HEK293 (cell line): ENCODE measurements at regions not wholly inside any gene's neighbourhood (a gene's known extent, or its start where the extent isn't known, plus 50 kb on each side); places are given as distances from the start of the nearest gene placed in this dataset.

Source experiments
- CTCF ChIA-PET: fragments of 350-600 bp; formaldehyde crosslinking; extraction: SDS; loops from one replicate; lab custom pipeline; 2021; ENCODE audit warnings: antibody characterized with exemption; lab: Yijun Ruan, JAX
- POLR2A ChIA-PET: fragments of 300-600 bp; formaldehyde crosslinking; extraction: SDS; loops from one replicate; lab custom pipeline; 2020; ENCODE audit warnings: antibody characterized with exemption, inconsistent platforms; lab: Yijun Ruan, JAX
- H3K27ac ChIP-seq: fragments of 200-500 bp; sonication (Bioruptor generic); 2 replicates; pipeline ENCODE4 v1.5.1; 2014; ENCODE audit warnings: low read depth, low read length, control low read depth, inconsistent platforms; ENCODE audit errors: extremely low read depth
- H3K36me3 ChIP-seq, 2 experiments: fragments of 200-500 bp in 1 of 2; sonication (Bioruptor generic) in 1 of 2; 1 replicate in 1 of 2; 2 replicates in 1 of 2; pipeline ENCODE4 v1.5.1; 2014 to 2017; ENCODE audit warnings: inconsistent platforms in 2 of 2, low read length in 2 of 2; ENCODE audit not compliant: control insufficient read depth in 2 of 2, insufficient read depth in 1 of 2
- H3K4me1 ChIP-seq: fragments of 200-500 bp; sonication (Bioruptor generic); 2 replicates; pipeline ENCODE4 v1.5.1; 2014; ENCODE audit warnings: mild to moderate bottlenecking, low read length, inconsistent platforms; ENCODE audit not compliant: control insufficient read depth, insufficient read depth
- H3K4me3 ChIP-seq: 2 replicates; pipeline ENCODE4 v1.5.1; 2011; ENCODE audit warnings: low read depth, mild to moderate bottlenecking, control low read depth, low read length, moderate library complexity
- H3K9me3 ChIP-seq: fragments of 200-500 bp; sonication (Bioruptor generic); 2 replicates; pipeline ENCODE4 v1.5.1; 2014; ENCODE audit warnings: low read depth, low read length, inconsistent platforms; ENCODE audit not compliant: control insufficient read depth, insufficient read depth
- MYNN ChIP-seq: fragments of 450-650 bp; formaldehyde crosslinking; IDR thresholded peaks from 2 replicates; pipeline ENCODE4 v1.5.1; 2016; ENCODE audit warnings: missing biosample characterization, missing genetic modification characterization, borderline replicate concordance
- SP7 ChIP-seq: fragments of 450-650 bp; formaldehyde crosslinking; IDR thresholded peaks from 2 replicates; pipeline ENCODE4 v1.5.1; 2016; ENCODE audit warnings: missing biosample characterization, missing genetic modification characterization
- WT1 ChIP-seq: fragments of 450-650 bp; formaldehyde crosslinking; IDR thresholded peaks from 2 replicates; pipeline ENCODE4 v1.5.1; 2016; ENCODE audit warnings: missing biosample characterization, missing genetic modification characterization
- ZBTB21 ChIP-seq: fragments of 450-650 bp; formaldehyde crosslinking; IDR thresholded peaks from 2 replicates; pipeline ENCODE4 v1.5.1; 2017; ENCODE audit warnings: missing biosample characterization, missing genetic modification characterization
- ZNF112 ChIP-seq: fragments of 450-650 bp; formaldehyde crosslinking; IDR thresholded peaks from 2 replicates; pipeline ENCODE4 v1.5.0; 2017; ENCODE audit warnings: missing biosample characterization, missing genetic modification characterization
- ZNF169 ChIP-seq: fragments of 450-650 bp; formaldehyde crosslinking; IDR thresholded peaks from 2 replicates; pipeline ENCODE4 v1.5.1; 2016; ENCODE audit warnings: missing biosample characterization, missing genetic modification characterization
- ZNF175 ChIP-seq: fragments of 450-650 bp; formaldehyde crosslinking; IDR thresholded peaks from 2 replicates; pipeline ENCODE4 v1.5.1; 2016; ENCODE audit warnings: missing biosample characterization, missing genetic modification characterization
- ZNF23 ChIP-seq: fragments of 450-650 bp; formaldehyde crosslinking; IDR thresholded peaks from 2 replicates; pipeline ENCODE4 v1.5.1; 2016; ENCODE audit warnings: missing biosample characterization, missing genetic modification characterization, borderline replicate concordance
- ZNF335 ChIP-seq: fragments of 450-650 bp; formaldehyde crosslinking; conservative IDR thresholded peaks from 2 replicates; pipeline ENCODE4 v1.5.1; 2016; ENCODE audit warnings: missing biosample characterization, missing genetic modification characterization
- ZNF416 ChIP-seq: fragments of 450-650 bp; formaldehyde crosslinking; IDR thresholded peaks from 2 replicates; pipeline ENCODE4 v1.5.1; 2016; ENCODE audit warnings: missing biosample characterization, missing genetic modification characterization
- ZNF521 ChIP-seq: fragments of 450-650 bp; formaldehyde crosslinking; IDR thresholded peaks from 2 replicates; pipeline ENCODE4 v1.5.1; 2017; ENCODE audit warnings: missing biosample characterization, mild to moderate bottlenecking, missing genetic modification characterization
- ZNF548 ChIP-seq: fragments of 450-650 bp; formaldehyde crosslinking; IDR thresholded peaks from 2 replicates; pipeline ENCODE4 v1.5.1; 2016; ENCODE audit warnings: missing biosample characterization, missing genetic modification characterization
- ZNF561 ChIP-seq: fragments of 450-650 bp; IDR thresholded peaks from 2 replicates; pipeline ENCODE4 v1.5.1; 2018; ENCODE audit warnings: missing biosample characterization, missing genetic modification characterization, borderline replicate concordance
- ZNF623 ChIP-seq: fragments of 450-650 bp; formaldehyde crosslinking; IDR thresholded peaks from 2 replicates; pipeline ENCODE4 v1.5.1; 2016; ENCODE audit warnings: missing biosample characterization, missing genetic modification characterization
- ZNF624 ChIP-seq: fragments of 450-650 bp; formaldehyde crosslinking; IDR thresholded peaks from 2 replicates; pipeline ENCODE4 v1.5.1; 2017; ENCODE audit warnings: missing biosample characterization, missing genetic modification characterization
- ZNF791 ChIP-seq: fragments of 450-650 bp; formaldehyde crosslinking; IDR thresholded peaks from 2 replicates; pipeline ENCODE4 v1.5.1; 2016; ENCODE audit warnings: missing biosample characterization, missing genetic modification characterization
- ZSCAN16 ChIP-seq: fragments of 450-650 bp; formaldehyde crosslinking; IDR thresholded peaks from 2 replicates; pipeline ENCODE4 v1.5.1; 2016; ENCODE audit warnings: missing biosample characterization, missing genetic modification characterization
- TF ChIP-seq, protein P1 (sequence below): fragments of 450-650 bp; formaldehyde crosslinking; IDR thresholded peaks from 2 replicates; pipeline ENCODE4 v1.5.1; 2016; ENCODE audit warnings: missing biosample characterization, missing genetic modification characterization
- TF ChIP-seq, protein P2 (sequence below): fragments of 450-650 bp; formaldehyde crosslinking; IDR thresholded peaks from 2 replicates; pipeline ENCODE4 v1.5.1; 2016; ENCODE audit warnings: missing biosample characterization, missing genetic modification characterization
- TF ChIP-seq, protein P3 (sequence below): fragments of 450-650 bp; formaldehyde crosslinking; IDR thresholded peaks from 2 replicates; pipeline ENCODE4 v1.5.1; 2016; ENCODE audit warnings: missing biosample characterization, missing genetic modification characterization
- TF ChIP-seq, protein P4 (sequence below): fragments of 450-650 bp; formaldehyde crosslinking; IDR thresholded peaks from 2 replicates; pipeline ENCODE4 v1.5.1; 2016; ENCODE audit warnings: missing biosample characterization, missing genetic modification characterization, borderline replicate concordance
- TF ChIP-seq, protein P5 (sequence below): fragments of 450-650 bp; formaldehyde crosslinking; IDR thresholded peaks from 2 replicates; pipeline ENCODE4 v1.5.1; 2016; ENCODE audit warnings: missing biosample characterization, missing genetic modification characterization
- TF ChIP-seq, protein P6 (sequence below): fragments of 450-650 bp; formaldehyde crosslinking; IDR thresholded peaks from 2 replicates; pipeline ENCODE4 v1.5.1; 2017; ENCODE audit warnings: missing biosample characterization, missing genetic modification characterization

DNA sequence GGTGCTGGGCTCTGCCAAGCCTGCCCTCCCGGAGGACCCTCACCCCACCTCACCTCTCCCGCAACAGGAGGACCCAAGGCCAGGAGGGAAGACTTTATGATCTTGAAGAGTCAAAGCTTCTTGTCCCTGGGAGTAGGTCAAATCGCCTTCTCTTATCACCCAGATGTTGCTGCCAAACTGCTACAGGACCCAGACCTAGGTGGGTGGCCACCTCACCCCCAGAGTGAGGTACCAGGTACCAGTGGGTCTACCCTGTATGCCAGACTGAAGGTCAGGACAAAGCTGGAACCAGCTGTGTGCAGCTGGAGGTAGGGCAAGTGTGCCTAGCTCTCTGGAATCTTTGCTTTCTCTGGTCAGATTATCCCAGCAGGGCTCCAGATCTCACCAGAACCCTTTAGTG, 197.2 kb downstream of the ZFP36L2 start (continued):
- TF ChIP-seq, protein P1, sequence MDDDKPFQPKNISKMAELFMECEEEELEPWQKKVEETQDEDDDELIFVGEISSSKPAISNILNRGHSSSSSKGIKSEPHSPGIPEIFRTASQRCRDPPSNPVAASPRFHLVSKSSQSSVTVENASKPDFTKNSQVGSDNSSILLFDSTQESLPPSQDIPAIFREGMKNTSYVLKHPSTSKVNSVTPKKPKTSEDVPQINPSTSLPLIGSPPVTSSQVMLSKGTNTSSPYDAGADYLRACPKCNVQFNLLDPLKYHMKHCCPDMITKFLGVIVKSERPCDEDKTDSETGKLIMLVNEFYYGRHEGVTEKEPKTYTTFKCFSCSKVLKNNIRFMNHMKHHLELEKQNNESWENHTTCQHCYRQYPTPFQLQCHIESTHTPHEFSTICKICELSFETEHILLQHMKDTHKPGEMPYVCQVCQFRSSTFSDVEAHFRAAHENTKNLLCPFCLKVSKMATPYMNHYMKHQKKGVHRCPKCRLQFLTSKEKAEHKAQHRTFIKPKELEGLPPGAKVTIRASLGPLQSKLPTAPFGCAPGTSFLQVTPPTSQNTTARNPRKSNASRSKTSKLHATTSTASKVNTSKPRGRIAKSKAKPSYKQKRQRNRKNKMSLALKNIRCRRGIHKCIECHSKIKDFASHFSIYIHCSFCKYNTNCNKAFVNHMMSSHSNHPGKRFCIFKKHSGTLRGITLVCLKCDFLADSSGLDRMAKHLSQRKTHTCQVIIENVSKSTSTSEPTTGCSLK = no peak
- TF ChIP-seq, protein P2, sequence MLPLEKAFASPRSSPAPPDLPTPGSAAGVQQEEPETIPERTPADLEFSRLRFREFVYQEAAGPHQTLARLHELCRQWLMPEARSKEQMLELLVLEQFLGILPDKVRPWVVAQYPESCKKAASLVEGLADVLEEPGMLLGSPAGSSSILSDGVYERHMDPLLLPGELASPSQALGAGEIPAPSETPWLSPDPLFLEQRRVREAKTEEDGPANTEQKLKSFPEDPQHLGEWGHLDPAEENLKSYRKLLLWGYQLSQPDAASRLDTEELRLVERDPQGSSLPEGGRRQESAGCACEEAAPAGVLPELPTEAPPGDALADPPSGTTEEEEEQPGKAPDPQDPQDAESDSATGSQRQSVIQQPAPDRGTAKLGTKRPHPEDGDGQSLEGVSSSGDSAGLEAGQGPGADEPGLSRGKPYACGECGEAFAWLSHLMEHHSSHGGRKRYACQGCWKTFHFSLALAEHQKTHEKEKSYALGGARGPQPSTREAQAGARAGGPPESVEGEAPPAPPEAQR (tag by site-specific recombination) = no peak
- no peak for TF ChIP-seq ZNF335 (tag by site-specific recombination)

DNA sequence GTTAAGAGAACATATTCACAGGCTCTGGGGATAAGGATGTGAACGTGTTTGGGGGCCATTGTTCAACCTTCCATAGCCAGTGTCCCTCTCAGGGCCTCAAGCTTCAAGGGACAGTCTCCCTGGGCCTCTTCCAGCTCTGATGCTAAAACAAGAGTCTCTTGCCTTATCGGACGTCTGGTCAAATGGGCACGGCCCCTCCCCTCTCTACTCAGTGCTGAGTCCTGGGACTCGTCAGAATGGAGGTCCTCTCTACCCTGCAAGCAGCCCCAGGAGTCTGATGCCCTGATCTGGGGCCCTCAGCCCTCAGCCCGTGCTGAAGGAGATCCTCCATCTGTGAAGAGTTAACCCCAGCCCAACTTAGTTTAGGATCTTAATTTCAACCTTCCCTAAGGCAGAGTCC, 198.2 kb downstream of the ZFP36L2 start:
- ChIA-PET CTCF (interaction anchor here (1.6 kb wide), 1 partner anchor 201 kb away, joined by 7 read pairs; no protein-coding TSS in a partner anchor), POLR2A (no interaction called here)
- H3K27ac ChIP-seq = no peak overlapping the region
- H3K36me3 ChIP-seq = no peaks in the 10 kb centered on the region
- no peaks in the 10 kb centered on the region for H3K4me1 ChIP-seq
- H3K9me3 ChIP-seq = no peaks in the 10 kb centered on the region
- H3K4me3 ChIP-seq = no peak overlapping the region
- TF ChIP-seq ZNF416 (tag by site-specific recombination) (no peak), ZNF175 (tag by site-specific recombination) (no peak), SP7 (no peak), MYNN (tag by site-specific recombination) (no peak), ZNF791 (tag by site-specific recombination) (no peak)
- TF ChIP-seq, protein P3, sequence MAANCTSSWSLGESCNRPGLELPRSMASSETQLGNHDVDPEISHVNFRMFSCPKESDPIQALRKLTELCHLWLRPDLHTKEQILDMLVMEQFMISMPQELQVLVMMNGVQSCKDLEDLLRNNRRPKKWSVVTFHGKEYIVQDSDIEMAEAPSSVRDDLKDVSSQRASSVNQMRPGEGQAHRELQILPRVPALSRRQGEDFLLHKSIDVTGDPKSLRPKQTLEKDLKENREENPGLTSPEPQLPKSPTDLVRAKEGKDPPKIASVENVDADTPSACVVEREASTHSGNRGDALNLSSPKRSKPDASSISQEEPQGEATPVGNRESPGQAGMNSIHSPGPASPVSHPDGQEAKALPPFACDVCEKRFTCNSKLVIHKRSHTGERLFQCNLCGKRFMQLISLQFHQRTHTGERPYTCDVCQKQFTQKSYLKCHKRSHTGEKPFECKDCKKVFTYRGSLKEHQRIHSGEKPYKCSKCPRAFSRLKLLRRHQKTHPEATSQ (tag by site-specific recombination) = no peak

DNA sequence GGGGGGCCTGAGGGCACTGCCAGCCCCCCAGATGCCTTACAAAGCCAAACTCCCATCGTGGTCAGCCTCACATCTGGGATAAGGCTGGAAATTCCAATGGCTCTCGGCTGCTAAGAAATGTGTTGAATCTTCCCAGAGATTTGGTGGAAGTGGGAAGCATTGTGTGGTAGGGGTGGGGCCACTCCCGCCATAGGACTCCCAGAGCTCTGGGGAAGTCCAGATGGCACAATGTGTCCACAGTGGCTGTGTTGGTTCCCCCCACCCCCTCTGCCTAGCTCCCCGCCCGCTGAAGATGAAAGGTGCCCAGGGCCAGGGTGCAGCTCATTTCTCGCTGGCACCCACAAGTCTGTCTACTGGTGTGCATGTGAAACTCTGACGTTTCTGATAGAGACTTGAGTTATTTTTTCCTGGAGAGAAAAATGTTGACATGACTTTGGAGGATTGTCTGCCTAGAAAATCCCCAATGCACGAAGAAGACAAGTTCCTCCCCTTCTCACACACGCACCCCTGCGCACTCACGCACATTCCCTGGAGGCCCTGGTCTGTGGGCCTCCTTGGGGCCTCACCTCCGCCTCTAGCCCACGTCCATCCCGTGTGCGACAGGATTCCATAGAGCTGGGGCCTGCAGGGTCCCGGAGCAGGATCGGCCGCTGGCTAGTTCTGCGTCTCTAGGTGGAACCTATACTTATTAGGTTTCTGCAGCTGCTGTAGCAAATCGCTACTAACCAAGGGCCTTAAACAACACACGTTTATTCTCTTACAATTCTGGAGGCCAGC, 199.1 kb downstream of the ZFP36L2 start:
- Histone ChIP-seq H3K9me3 (no peaks in the 10 kb centered on the region), H3K27ac (no peak overlapping the region), H3K4me3 (no peak overlapping the region), H3K4me1 (no peaks in the 10 kb centered on the region), H3K36me3 (no peaks in the 10 kb centered on the region)
- ChIA-PET POLR2A (no interaction called here), CTCF (interaction anchor here (0.5 to 4.6 kb wide), 4 partner anchors 34 to 202 kb away, joined by 3 to 35 read pairs (median 5); no protein-coding TSS in a partner anchor)
- no peak for TF ChIP-seq ZNF548 (tag by site-specific recombination)
- TF ChIP-seq ZNF112 = no peak
- TF ChIP-seq, protein P4, sequence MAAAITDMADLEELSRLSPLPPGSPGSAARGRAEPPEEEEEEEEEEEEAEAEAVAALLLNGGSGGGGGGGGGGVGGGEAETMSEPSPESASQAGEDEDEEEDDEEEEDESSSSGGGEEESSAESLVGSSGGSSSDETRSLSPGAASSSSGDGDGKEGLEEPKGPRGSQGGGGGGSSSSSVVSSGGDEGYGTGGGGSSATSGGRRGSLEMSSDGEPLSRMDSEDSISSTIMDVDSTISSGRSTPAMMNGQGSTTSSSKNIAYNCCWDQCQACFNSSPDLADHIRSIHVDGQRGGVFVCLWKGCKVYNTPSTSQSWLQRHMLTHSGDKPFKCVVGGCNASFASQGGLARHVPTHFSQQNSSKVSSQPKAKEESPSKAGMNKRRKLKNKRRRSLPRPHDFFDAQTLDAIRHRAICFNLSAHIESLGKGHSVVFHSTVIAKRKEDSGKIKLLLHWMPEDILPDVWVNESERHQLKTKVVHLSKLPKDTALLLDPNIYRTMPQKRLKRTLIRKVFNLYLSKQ = no peak
- TF ChIP-seq, protein P5, sequence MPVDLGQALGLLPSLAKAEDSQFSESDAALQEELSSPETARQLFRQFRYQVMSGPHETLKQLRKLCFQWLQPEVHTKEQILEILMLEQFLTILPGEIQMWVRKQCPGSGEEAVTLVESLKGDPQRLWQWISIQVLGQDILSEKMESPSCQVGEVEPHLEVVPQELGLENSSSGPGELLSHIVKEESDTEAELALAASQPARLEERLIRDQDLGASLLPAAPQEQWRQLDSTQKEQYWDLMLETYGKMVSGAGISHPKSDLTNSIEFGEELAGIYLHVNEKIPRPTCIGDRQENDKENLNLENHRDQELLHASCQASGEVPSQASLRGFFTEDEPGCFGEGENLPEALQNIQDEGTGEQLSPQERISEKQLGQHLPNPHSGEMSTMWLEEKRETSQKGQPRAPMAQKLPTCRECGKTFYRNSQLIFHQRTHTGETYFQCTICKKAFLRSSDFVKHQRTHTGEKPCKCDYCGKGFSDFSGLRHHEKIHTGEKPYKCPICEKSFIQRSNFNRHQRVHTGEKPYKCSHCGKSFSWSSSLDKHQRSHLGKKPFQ (tag by site-specific recombination) = no peak
- TF ChIP-seq ZNF624 (tag by site-specific recombination) = no peak
- TF ChIP-seq ZNF169 = no peak
- no peak for TF ChIP-seq ZNF623 (tag by site-specific recombination)
- TF ChIP-seq ZBTB21 (tag by site-specific recombination) = no peak
- no peak for TF ChIP-seq ZNF521 (tag by site-specific recombination)
- no peak for TF ChIP-seq ZSCAN16 (tag by site-specific recombination)
- TF ChIP-seq, protein P6, sequence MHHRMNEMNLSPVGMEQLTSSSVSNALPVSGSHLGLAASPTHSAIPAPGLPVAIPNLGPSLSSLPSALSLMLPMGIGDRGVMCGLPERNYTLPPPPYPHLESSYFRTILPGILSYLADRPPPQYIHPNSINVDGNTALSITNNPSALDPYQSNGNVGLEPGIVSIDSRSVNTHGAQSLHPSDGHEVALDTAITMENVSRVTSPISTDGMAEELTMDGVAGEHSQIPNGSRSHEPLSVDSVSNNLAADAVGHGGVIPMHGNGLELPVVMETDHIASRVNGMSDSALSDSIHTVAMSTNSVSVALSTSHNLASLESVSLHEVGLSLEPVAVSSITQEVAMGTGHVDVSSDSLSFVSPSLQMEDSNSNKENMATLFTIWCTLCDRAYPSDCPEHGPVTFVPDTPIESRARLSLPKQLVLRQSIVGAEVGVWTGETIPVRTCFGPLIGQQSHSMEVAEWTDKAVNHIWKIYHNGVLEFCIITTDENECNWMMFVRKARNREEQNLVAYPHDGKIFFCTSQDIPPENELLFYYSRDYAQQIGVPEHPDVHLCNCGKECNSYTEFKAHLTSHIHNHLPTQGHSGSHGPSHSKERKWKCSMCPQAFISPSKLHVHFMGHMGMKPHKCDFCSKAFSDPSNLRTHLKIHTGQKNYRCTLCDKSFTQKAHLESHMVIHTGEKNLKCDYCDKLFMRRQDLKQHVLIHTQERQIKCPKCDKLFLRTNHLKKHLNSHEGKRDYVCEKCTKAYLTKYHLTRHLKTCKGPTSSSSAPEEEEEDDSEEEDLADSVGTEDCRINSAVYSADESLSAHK (tag by site-specific recombination) = no peak
- TF ChIP-seq ZNF23 (tag by site-specific recombination) = no peak
- TF ChIP-seq ZNF561 (tag by site-specific recombination) = no peak
- TF ChIP-seq WT1 (tag by site-specific recombination) = no peak
